Fibroblast of mammary gland (primary cell): ENCODE measurements at regions not wholly inside any gene's neighbourhood (a gene's known extent, or its start where the extent isn't known, plus 50 kb on each side); places are given as distances from the start of the nearest gene placed in this dataset.

ENCODE experiments used
- DNase-seq: peaks from one replicate; pipeline ENCODE4 v3.0.0-alpha.2; 2010; ENCODE audit warnings: low read depth
- H3K4me3 ChIP-seq: 2 replicates; pipeline ENCODE4 v1.5.1; 2011; ENCODE audit warnings: low read depth, mild to moderate bottlenecking, low read length, moderate library complexity; ENCODE audit not compliant: control insufficient read depth
- TF ChIP-seq, protein P1 (sequence below): conservative IDR thresholded peaks from 2 replicates; pipeline ENCODE4 v1.5.1; 2011; ENCODE audit warnings: low read depth, low read length, inconsistent platforms; ENCODE audit not compliant: control insufficient read depth, insufficient read depth

DNA sequence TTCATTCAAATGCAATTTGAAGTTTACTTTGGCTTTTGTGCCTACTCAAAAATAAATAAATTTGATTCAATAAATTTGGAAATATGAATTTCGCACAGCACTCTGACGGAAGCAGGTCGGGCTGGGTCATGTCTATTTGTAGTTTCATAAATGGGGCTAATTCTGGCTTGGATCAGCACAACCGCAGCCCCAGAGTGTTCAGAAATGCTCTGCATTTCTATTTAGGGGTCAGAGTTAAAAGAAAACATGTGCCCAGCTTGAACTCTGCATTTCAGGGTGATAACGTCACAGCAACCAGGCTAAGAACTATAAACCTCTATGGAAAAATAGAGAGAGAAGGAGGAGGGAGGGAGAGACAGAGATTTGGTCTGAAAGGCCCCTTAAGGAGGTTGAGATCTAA lies 480.9 kb upstream of the NOX3 start:
- no peak overlapping the region for H3K4me3 ChIP-seq
- no peak for DNase-seq
- TF ChIP-seq, protein P1, sequence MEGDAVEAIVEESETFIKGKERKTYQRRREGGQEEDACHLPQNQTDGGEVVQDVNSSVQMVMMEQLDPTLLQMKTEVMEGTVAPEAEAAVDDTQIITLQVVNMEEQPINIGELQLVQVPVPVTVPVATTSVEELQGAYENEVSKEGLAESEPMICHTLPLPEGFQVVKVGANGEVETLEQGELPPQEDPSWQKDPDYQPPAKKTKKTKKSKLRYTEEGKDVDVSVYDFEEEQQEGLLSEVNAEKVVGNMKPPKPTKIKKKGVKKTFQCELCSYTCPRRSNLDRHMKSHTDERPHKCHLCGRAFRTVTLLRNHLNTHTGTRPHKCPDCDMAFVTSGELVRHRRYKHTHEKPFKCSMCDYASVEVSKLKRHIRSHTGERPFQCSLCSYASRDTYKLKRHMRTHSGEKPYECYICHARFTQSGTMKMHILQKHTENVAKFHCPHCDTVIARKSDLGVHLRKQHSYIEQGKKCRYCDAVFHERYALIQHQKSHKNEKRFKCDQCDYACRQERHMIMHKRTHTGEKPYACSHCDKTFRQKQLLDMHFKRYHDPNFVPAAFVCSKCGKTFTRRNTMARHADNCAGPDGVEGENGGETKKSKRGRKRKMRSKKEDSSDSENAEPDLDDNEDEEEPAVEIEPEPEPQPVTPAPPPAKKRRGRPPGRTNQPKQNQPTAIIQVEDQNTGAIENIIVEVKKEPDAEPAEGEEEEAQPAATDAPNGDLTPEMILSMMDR, result no peak

GRCh38 chr6:155936127-155936526 lies 480.5 kb upstream of the NOX3 start:
- TF ChIP-seq, protein P1, result no peak
- no peak overlapping the region for H3K4me3 ChIP-seq
- no peak for DNase-seq

- DNase-seq, result no peak
- TF ChIP-seq, protein P1, result no peak
- H3K4me3 ChIP-seq, result no peak overlapping the region
Observed at GRCh38 chr6:155916846-155917624, 461.4 kb upstream of the NOX3 start.

GRCh38 chr6:155915651-155916050 lies 460.0 kb upstream of the NOX3 start:
- TF ChIP-seq, protein P1, result no peak
- H3K4me3 ChIP-seq, result no peak overlapping the region
- DNase-seq, result no peak

DNA sequence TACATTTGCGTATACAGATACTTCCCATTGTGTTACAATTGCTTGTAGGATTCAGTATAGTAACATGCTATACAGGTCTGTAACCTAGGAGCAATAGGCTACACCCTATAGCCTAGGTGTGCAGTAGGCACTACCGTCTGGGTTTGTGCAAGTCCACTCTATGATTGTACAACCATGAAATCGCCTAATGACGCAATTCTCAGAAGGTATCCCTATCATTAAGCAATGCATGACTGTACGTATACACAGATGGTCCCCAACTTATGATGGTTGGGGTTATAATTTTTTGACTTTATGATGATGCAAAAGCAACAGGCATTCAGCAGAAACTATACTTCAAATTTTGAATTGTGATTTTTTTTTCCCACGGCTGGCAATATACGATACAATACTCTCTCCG lies 458.2 kb upstream of the NOX3 start:
- TF ChIP-seq, protein P1, result no peak
- DNase-seq, result no peak
- no peak overlapping the region for H3K4me3 ChIP-seq

DNA sequence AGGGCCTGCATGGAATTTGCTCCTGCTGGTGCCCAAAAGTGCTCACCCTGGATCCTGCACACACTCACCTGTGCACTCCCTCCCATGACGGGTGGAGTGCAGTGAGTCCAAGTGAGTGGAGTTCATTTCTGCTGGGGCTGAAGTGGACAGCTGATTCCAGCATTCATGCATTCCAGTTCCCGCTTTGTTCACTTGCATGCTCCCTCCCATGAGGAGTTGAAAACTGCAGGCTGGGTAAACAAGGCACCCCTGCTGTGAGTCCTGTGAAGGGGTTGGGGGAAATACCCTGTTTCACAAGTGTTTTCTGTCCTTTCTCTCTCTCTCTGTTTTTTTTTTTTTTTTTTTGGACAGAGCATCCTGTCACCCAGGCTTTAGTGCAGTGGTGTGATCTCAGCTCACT lies 454.1 kb upstream of the NOX3 start:
- no peak overlapping the region for H3K4me3 ChIP-seq

More for the DNA sequence above, 454.1 kb upstream of the NOX3 start:
- DNase-seq, result no peak
- TF ChIP-seq, protein P1, result no peak
